GM23248 (cell line): ENCODE measurements at regions not wholly inside any gene's neighbourhood (a gene's known extent, or its start where the extent isn't known, plus 50 kb on each side); places are given as distances from the start of the nearest gene placed in this dataset.

ENCODE experiments used
- DNase-seq: peaks from one replicate; pipeline ENCODE4 v3.0.0-alpha.2; 2015
- H2AFZ ChIP-seq: fragments of 200-600 bp; sonication (generic); 2 replicates; pipeline ENCODE4 v1.6.1; 2016; ENCODE audit warnings: antibody characterized with exemption
- H3F3A ChIP-seq: fragments of 200-600 bp; sonication (generic); 2 replicates; pipeline ENCODE4 v1.6.1; 2016; ENCODE audit warnings: mild to moderate bottlenecking, antibody characterized with exemption, mixed run types; ENCODE audit not compliant: insufficient read depth
- H3K27ac ChIP-seq: fragments of 200-600 bp; sonication (generic); 2 replicates; pipeline ENCODE4 v1.5.1; 2016; ENCODE audit warnings: mild to moderate bottlenecking
- H3K27me3 ChIP-seq: fragments of 200-600 bp; sonication (generic); replicated peaks from 2 replicates; pipeline ENCODE4 v1.6.1; 2016; ENCODE audit warnings: mild to moderate bottlenecking; ENCODE audit not compliant: insufficient read depth
- H3K36me3 ChIP-seq: fragments of 200-600 bp; sonication (generic); 2 replicates; pipeline ENCODE4 v1.6.1; 2016; ENCODE audit warnings: low read depth, mild to moderate bottlenecking
- H3K4me1 ChIP-seq: fragments of 200-600 bp; sonication (generic); 2 replicates; pipeline ENCODE4 v1.6.1; 2016; ENCODE audit warnings: mild to moderate bottlenecking; ENCODE audit not compliant: insufficient read depth
- H3K4me2 ChIP-seq: fragments of 200-600 bp; sonication (generic); one replicate; pipeline ENCODE4 v1.6.1; 2016; ENCODE audit warnings: mild to moderate bottlenecking; ENCODE audit not compliant: unreplicated experiment
- H3K4me3 ChIP-seq: fragments of 200-600 bp; sonication (generic); 2 replicates; pipeline ENCODE4 v1.5.1; 2016; ENCODE audit warnings: mild to moderate bottlenecking
- H3K79me2 ChIP-seq: fragments of 200-600 bp; sonication (generic); 2 replicates; pipeline ENCODE4 v1.6.1; 2016; ENCODE audit warnings: mild to moderate bottlenecking; ENCODE audit not compliant: insufficient read depth
- H3K9ac ChIP-seq: fragments of 200-600 bp; sonication (generic); 2 replicates; pipeline ENCODE4 v1.6.1; 2016; ENCODE audit warnings: mild to moderate bottlenecking
- H3K9me2 ChIP-seq: fragments of 200-600 bp; sonication (generic); 2 replicates; pipeline ENCODE4 v1.6.1; 2016; ENCODE audit warnings: mixed run types, mild to moderate bottlenecking, moderate library complexity; ENCODE audit not compliant: insufficient read depth
- H3K9me3 ChIP-seq: fragments of 200-600 bp; sonication (generic); one replicate; pipeline ENCODE4 v1.6.1; 2017; ENCODE audit warnings: low read depth
- H4K20me1 ChIP-seq: fragments of 200-600 bp; sonication (generic); 2 replicates; pipeline ENCODE4 v1.6.0; 2016; ENCODE audit not compliant: insufficient read depth
- EZH2 ChIP-seq: fragments of 200-600 bp; sonication (generic); IDR thresholded peaks from 2 replicates; pipeline ENCODE4 v1.6.1; 2018; ENCODE audit warnings: antibody characterized with exemption, mild to moderate bottlenecking; ENCODE audit not compliant: insufficient read depth, poor library complexity, severe bottlenecking
- EZH2phosphoT487 ChIP-seq: fragments of 200-600 bp; sonication (generic); IDR thresholded peaks from 2 replicates; pipeline ENCODE4 v1.6.1; 2018; ENCODE audit warnings: antibody characterized with exemption, moderate library complexity, mild to moderate bottlenecking, low read depth; ENCODE audit not compliant: insufficient read depth
- WGBS, 2 experiments: methylation state at CpG; one replicate each; pipeline ENCODE4 v1.1.6; 2015 to 2017; ENCODE audit warnings: low lambda C conversion rate in 2 of 2, low coverage in 1 of 2; ENCODE audit errors: missing lambda C conversion rate in 2 of 2; 5-methylcytosine and 5-hydroxymethylcytosine counted together
- in situ Hi-C: fragments of 300-500 bp; cut with MboI; formaldehyde crosslinking; loops from 2 replicates; pipeline ENCODE4 v1.15.0; 2020

GRCh38 chr15:26374806-26375205, 398.1 kb downstream of the GABRB3 start:
- in situ Hi-C loops: no loop called here
- TF ChIP-seq EZH2phosphoT487 (no peak), EZH2 (no peak)
- WGBS, 2 experiments: 6 to 8% methylated on average over 1 of the region's 1 CpG

GRCh38 chr15:26372706-26373105, 400.2 kb downstream of the GABRB3 start:
- no peaks in the 10 kb centered on the region for H3K27me3 ChIP-seq
- H3K4me2 ChIP-seq: no peak overlapping the region
- no peaks in the 10 kb centered on the region for H3K4me1 ChIP-seq
- no peak for DNase-seq
- H3K9me3 ChIP-seq: no peaks in the 10 kb centered on the region
- no peaks in the 10 kb centered on the region for H3F3A ChIP-seq
- in situ Hi-C loops: no loop called here
- no peak overlapping the region for H3K27ac ChIP-seq
- H4K20me1 ChIP-seq: no peaks in the 10 kb centered on the region
- no peak overlapping the region for H3K4me3 ChIP-seq
- H3K79me2 ChIP-seq: no peaks in the 10 kb centered on the region
- no peaks in the 10 kb centered on the region for H3K9me2 ChIP-seq
- H3K9ac ChIP-seq: no peak overlapping the region
- no peak overlapping the region for H2AFZ ChIP-seq
- no peaks in the 10 kb centered on the region for H3K36me3 ChIP-seq
- 10 to 12% methylated on average over 6 of the region's 6 CpGs for WGBS, 2 experiments
- no peak for TF ChIP-seq EZH2phosphoT487
- no peak for TF ChIP-seq EZH2

More at GRCh38 chr15:26374806-26375205, 398.1 kb downstream of the GABRB3 start:
- DNase-seq: no peak
- no peak overlapping the region for H3K4me2 ChIP-seq
- H3K4me3 ChIP-seq: no peak overlapping the region
- no peak overlapping the region for H3K27ac ChIP-seq
- H3K9me3 ChIP-seq: no peaks in the 10 kb centered on the region
- no peak overlapping the region for H2AFZ ChIP-seq
- no peaks in the 10 kb centered on the region for H3K36me3 ChIP-seq
- H3F3A ChIP-seq: no peaks in the 10 kb centered on the region
- H3K27me3 ChIP-seq: no peaks in the 10 kb centered on the region
- H4K20me1 ChIP-seq: no peaks in the 10 kb centered on the region
- no peaks in the 10 kb centered on the region for H3K79me2 ChIP-seq
- H3K4me1 ChIP-seq: no peaks in the 10 kb centered on the region
- no peaks in the 10 kb centered on the region for H3K9me2 ChIP-seq
- H3K9ac ChIP-seq: no peak overlapping the region

GRCh38 chr15:26365077-26365476, 407.8 kb downstream of the GABRB3 start:
- TF ChIP-seq EZH2: no peak
- TF ChIP-seq EZH2phosphoT487: no peak
- no peaks in the 10 kb centered on the region for H3F3A ChIP-seq
- no peak overlapping the region for H3K27ac ChIP-seq
- H3K36me3 ChIP-seq: no peaks in the 10 kb centered on the region
- H3K9ac ChIP-seq: no peak overlapping the region
- WGBS, 2 experiments: 28 to 35% methylated on average over 4 of the region's 4 CpGs
- no peaks in the 10 kb centered on the region for H4K20me1 ChIP-seq
- in situ Hi-C loops: no loop called here
- no peak for DNase-seq
- H3K4me2 ChIP-seq: no peak overlapping the region
- H3K4me1 ChIP-seq: no peaks in the 10 kb centered on the region
- H3K4me3 ChIP-seq: no peak overlapping the region
- H2AFZ ChIP-seq: no peak overlapping the region
- H3K9me3 ChIP-seq: no peaks in the 10 kb centered on the region
- no peaks in the 10 kb centered on the region for H3K27me3 ChIP-seq
- H3K79me2 ChIP-seq: no peaks in the 10 kb centered on the region
- no peaks in the 10 kb centered on the region for H3K9me2 ChIP-seq

GRCh38 chr15:26359855-26360254, 413.0 kb downstream of the GABRB3 start:
- no peak overlapping the region for H3K4me3 ChIP-seq
- H3K4me1 ChIP-seq: no peaks in the 10 kb centered on the region
- H3F3A ChIP-seq: no peaks in the 10 kb centered on the region
- no peak overlapping the region for H3K4me2 ChIP-seq
- H4K20me1 ChIP-seq: no peaks in the 10 kb centered on the region
- no peaks in the 10 kb centered on the region for H3K27me3 ChIP-seq
- in situ Hi-C loops: no loop called here
- no peaks in the 10 kb centered on the region for H3K36me3 ChIP-seq
- TF ChIP-seq EZH2phosphoT487 (no peak), EZH2 (no peak)
- no peaks in the 10 kb centered on the region for H3K9me3 ChIP-seq
- DNase-seq: no peak
- H3K79me2 ChIP-seq: no peaks in the 10 kb centered on the region
- no peak overlapping the region for H3K9ac ChIP-seq
- no peak overlapping the region for H2AFZ ChIP-seq
- WGBS, 2 experiments: 10 to 13% methylated on average over 4 of the region's 4 CpGs
- no peak overlapping the region for H3K27ac ChIP-seq
- no peaks in the 10 kb centered on the region for H3K9me2 ChIP-seq

DNA sequence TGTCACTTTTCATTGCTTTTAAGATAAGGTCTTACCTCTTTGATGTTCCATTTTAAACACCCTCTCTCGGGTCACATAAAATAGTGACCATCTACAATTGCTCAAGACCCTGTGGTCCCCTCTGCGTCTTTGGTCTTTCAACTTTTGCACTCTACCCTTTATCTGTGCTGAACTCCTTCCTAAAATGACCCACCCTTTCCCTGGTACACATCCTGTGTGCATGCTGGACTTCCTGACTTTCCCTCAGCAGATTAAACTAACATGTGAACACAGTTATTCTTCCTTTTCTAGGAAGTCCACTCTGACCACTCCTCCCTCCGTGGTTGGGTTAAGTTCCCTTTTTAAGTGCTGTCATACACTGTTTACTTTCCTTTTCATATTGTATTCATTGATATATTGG, 414.2 kb downstream of the GABRB3 start:
- Histone ChIP-seq H3K4me2 (no peak overlapping the region), H2AFZ (no peak overlapping the region), H3K4me1 (no peaks in the 10 kb centered on the region), H3F3A (no peaks in the 10 kb centered on the region), H3K27me3 (no peaks in the 10 kb centered on the region), H3K36me3 (no peaks in the 10 kb centered on the region), H4K20me1 (no peaks in the 10 kb centered on the region), H3K79me2 (no peaks in the 10 kb centered on the region), H3K9me2 (no peaks in the 10 kb centered on the region), H3K4me3 (no peak overlapping the region), H3K9me3 (no peaks in the 10 kb centered on the region), H3K9ac (no peak overlapping the region), H3K27ac (no peak overlapping the region)
- no peak for TF ChIP-seq EZH2phosphoT487
- TF ChIP-seq EZH2: no peak
- in situ Hi-C loops: no loop called here
- WGBS, 2 experiments: 7 to 11% methylated on average over 3 of the region's 3 CpGs
- no peak for DNase-seq
